GM18508 (cell line): ENCODE measurements at regions not wholly inside any gene's neighbourhood (a gene's known extent, or its start where the extent isn't known, plus 50 kb on each side); places are given as distances from the start of the nearest gene placed in this dataset.

ENCODE experiments used
- ATAC-seq: cut with Tn5 transposase; IDR thresholded peaks from one replicate; pipeline ENCODE4 v1.9.1; 2021; ENCODE audit warnings: moderate number of reproducible peaks; ENCODE audit not compliant: insufficient read depth, unreplicated experiment

GRCh38 chr15:61798631-61799030, 261.6 kb downstream of the VPS13C start:
- no peak for ATAC-seq

GRCh38 chr15:61796056-61796455, 264.2 kb downstream of the VPS13C start:
- no peak for ATAC-seq

DNA sequence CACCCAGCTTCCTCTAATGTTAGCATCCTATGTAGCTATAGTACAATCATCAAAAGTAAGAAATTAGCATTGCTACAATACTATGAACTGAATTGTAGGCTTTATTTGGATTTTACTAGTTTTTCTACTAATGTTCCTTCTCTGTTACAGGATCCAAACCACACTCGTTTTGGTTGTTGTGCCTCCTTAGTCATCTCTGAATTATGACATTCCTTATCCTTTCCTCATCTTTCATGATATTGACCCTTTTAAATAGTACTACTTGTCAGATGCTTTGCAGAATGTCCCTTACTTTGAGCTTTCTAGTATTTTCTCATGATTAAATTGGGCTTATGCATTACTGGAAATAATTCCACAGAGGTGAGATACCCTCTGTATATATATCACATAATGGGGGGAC, 265.4 kb downstream of the VPS13C start:
- no peak for ATAC-seq

- ATAC-seq = no peak
These were observed 266.0 kb downstream of the VPS13C start for GRCh38 chr15:61794276-61794675.

DNA sequence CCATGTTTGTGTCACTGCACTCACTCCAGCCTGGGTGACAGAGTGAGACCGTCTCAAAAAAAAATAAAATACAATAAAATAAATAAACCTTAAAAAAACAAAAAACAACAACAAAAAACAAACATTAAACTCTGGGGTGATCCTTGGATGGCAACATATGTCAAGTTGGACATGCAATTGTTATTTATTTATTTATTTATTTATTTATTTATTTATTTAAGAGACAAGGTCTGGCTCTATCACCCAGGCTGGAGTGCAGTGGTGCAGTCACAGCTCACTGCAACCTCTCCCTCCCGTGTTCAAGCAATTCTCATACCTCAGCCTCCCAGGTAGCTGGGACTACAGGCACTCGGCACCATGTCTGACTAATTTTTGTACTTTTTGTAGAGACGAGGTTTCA, 275.5 kb downstream of the VPS13C start:
- no peak for ATAC-seq

DNA sequence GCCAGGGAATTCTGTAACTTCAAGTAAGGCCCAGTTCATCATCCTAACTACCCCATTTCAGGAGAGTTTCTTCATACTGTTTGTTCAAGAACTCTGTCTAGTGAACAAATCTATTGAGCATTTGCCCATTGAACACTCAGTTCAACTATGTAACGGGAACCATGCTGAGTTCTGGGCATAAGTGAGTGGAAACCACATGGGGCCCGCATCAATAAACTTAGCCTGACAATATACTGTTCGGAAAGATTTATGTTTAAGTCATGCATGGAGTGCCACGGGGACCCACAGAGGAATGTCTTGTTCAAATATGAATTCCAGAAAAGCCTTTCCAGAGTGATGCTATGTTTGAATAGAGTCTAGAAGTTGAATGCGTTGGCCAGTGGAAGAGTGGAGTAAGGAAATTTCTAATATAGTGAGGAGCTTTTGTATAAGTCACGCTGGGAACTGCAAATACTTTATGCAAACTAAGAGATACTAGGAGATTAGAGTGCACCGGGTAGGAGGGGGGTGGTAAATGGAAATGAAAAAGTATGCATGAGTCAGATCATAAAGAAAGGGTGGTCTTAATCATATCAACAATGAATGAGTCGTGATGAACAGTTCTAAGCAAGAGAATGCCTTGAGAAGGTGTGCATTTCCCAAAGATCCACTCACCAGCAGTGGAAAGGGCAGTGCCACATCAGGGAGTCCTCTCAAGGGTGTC, 279.8 kb downstream of the VPS13C start:
- ATAC-seq = no peak

DNA sequence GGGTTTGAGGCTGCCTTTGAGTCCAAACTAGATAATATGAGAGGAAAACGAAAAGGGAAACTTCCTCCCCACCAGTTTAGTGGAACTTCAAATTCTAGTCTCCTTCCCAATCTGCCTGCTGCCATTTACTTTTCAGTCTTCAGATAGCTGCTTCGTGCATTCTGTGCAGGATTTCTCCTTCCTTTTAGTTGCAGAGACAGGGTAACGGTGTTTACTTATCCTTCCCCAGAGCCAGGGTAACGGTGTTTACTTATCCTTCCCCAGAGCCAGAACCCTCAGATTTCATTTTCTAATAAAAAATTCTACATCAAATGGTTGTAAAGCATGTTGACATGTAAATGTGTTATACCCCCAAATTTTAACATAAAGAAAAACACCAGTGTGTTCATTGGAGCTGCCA, 282.6 kb downstream of the VPS13C start:
- no peak for ATAC-seq

DNA sequence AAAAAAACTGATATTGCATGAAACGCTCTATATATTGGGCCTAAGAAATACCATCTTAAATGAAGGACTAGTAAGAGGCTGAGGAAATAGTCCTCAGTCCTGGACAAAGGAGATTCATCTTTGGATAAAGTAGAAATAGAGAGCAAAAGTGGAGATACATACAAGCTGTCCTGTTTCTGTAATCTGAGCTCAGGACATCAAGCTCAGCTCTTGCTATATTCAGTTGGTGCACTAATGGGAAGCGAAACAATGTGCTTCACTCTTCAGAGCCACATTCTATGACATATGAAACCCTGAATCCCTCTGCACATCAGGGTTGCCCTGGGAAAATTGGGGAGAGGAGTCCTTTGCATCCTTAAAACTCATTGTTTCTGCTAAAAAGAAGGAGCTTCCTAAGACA, 290.7 kb downstream of the VPS13C start:
- no peak for ATAC-seq

GRCh38 chr15:61768131-61768530, 292.1 kb downstream of the VPS13C start:
- no peak for ATAC-seq

DNA sequence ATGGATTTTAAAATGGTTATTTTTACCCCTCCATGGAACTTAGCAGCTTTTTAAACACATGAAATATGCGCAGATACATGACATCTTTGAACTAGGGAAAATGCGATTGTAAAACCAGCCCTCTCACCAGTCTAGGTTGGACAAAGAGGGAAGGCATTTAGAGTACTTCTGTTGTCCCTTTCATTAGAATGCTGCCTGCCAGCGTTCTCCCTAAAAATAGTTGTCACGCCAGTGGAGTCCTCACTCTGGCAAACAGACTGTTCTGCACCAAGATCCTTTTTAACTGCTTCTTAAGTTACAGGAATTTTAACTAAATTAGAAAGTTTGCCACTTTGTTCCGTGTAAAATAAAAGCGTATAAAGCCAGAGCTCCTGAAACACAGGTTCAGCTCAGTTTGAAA, 295.3 kb downstream of the VPS13C start:
- no peak for ATAC-seq

DNA sequence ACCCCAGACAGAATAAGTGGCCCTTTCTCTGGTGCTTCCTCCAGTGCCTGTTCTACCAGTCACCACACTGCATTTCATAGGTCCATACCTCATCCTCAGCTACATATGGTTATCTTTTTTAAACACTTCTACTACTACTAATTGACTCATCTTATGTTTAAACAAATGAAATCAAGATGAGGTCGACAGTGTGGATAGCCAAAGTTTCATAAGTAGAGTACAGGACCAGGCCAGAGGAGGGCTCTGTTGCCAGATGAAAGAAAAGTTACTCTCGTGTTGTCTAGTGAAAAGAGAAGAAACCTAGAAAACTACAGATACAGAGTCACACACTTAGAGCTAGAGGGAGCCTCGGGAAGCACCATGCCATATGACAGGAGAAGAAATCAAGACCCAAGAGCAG, 296.1 kb downstream of the VPS13C start:
- ATAC-seq = no peak

DNA sequence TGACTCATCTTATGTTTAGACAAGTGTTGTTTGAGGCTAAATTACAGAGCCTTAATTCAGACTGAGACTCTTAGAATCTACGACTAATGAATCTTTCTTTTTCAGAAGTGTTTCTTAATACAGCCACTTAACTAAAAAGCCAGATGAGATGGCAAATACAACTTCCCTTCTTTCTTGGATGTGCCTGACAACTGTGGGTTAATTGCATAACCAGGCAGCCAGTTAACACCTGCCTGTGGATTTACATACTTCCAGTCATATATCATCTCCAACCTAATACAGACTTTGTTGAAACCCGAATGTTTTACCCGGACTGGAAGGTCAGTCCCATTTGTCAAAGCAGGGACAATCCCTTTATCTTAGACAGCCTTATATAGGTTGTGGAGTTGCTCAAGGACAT, 297.6 kb downstream of the VPS13C start:
- ATAC-seq = no peak

DNA sequence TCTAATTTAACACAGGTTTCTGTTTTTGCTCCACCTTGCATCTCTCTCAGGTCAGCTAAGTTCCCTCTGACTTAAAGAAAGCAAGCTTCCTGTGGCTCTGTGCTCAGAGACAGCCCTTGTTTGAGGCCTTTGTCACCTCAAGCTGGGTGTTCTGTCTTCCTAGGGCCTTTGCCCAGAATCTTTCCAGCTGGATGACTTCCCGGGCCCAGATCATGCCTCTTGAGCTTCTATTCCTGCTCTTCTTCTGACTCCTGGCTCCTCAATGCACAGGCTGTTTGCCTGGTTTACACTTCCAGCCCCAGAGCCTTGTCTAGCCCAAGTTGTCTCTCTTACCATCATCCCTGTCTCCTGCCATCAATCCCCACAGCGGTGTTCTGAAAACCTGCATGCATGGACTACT, 300.6 kb downstream of the VPS13C start:
- ATAC-seq = no peak

GRCh38 chr15:61756071-61756820, 304.0 kb downstream of the VPS13C start:
- no peak for ATAC-seq

- ATAC-seq = no peak
These were observed 304.8 kb downstream of the VPS13C start for GRCh38 chr15:61755467-61755866.

DNA sequence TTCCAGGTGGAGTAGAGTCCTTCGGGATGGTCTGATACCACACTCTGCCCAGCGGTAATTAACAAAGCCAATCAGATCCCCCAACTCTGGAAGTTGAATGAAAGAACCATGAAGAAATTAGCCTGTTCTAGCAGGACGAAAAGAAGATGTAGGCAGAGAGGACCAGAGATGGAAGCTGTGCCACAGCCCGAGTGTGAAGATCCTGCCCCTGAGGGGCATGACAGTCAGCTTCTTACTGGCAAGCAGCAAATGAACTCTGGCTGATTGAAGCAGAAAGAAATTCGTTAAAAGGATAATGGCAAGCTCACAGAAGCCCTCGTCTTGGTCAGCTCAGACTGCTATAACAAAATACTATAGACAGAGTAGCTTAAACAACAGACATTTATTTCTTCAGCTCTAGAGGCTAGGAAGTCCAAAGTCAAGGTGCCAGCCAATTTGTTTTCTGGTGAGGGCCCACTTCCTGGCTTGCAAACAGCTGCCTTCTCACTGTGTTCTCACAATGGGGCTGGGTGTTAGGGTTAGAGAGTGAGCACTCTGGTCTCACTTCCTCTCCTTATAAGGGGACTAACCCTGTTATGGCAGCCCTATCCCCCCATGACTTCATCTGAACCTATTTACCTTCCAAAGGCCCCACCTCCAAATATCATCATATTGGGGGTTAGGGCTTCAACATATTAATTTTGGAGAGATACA, 307.1 kb downstream of the VPS13C start:
- no peak for ATAC-seq

DNA sequence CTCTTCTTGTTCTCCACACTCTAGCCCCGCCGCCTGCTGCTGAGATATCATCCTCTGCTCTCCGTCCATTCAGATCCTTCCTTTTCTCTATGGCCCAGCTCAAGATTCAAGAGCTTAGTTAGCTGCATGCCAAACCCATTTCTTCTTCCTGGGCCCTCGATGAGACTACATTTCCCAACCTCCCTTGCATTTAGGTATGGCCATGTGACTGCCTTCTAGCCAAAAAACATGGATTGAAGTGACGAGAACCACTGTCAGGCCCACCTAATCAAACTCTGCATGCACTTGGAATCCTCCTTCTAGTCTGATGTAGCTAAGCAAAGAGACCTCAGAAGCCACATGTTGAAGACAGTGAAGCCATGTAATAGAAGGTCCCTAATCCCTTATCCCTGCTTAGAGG, 308.2 kb downstream of the VPS13C start:
- no peak for ATAC-seq

DNA sequence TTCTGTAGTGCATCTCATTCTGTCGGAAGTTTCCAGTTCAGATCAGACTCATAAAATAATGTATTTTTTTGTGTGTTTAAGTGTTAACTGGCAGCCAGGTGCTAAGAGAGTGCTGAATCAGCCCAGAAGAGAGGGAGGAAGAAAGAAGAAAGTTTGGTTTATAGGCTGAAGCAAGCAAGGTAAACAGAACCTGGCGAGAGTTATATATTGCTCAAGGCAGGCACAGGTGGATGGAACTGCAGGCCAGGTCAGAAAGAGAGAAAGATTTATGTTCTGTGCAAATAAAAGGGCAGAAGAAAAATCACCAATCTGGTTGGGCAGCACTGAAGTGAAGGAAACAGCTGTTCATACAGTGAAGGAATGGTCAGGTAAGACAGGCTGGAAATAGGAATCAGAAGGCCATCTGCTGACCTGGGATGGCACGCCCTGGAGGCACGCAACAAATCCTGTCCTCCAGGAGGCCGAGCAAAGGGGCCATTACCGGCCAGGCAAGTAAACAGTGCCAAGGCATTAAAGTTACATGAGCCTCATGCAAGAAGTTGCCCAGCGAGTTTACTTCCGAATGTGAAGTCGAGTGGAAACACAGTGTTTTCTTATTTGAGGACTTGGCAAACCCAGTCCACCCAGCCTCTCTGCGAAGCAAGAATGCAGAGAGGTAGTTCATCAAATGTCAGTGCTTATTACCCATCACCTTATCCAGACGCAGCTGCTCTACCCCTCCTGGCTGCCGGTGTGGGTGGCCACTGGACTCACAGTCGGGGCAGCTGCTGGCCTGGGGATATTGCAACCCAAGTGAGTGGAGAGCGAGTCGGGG, 309.8 kb downstream of the VPS13C start:
- ATAC-seq = no peak

- ATAC-seq = no peak
These were observed 311.1 kb downstream of the VPS13C start for GRCh38 chr15:61749169-61749568.

- no peak for ATAC-seq
These were observed 311.7 kb downstream of the VPS13C start for GRCh38 chr15:61748529-61748928.

DNA sequence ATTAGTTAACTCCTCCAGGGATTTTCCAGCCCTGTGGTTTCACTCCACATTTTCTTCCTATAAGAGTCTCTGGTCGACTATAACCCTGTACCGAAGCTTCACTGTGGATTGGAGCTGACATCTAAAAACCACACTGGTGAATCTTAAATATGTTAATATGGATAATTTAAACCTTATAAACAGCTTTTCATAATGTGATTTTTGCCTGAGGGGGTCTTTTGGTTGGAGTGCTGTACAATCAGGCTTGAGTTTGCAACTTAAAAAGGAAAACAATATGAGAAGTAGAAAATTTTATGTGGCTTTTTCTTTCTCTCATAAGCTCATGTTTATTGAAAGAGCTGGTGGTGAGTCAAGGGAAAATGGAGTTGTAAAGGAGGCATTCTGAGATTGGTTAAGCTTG, 313.7 kb downstream of the VPS13C start:
- no peak for ATAC-seq
